HG03108 (cell line): ENCODE measurements at regions not wholly inside any gene's neighbourhood (a gene's known extent, or its start where the extent isn't known, plus 50 kb on each side); places are given as distances from the start of the nearest gene placed in this dataset.

ENCODE experiments used
- ATAC-seq: cut with Tn5 transposase; IDR thresholded peaks from one replicate; pipeline ENCODE4 v1.9.1; 2021; ENCODE audit warnings: moderate library complexity; ENCODE audit not compliant: unreplicated experiment

DNA sequence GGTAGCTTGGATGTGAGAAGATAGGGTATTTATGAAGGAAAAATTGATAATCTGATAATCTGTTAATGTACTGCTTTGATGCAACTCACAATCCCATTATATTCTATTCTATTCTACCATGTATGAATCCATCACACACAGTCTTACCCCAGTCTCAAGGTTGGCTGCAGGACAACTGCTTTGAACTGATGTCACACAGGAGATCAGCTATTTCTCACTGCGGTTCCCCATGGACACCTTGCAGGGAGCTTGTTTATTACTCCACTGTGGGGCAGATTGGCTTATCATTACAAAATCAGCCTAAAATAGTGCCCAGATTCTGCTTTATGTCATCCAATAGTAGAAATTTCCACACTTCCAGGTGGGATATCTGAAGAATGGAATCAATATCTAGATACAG, 61.0 kb upstream of the HS3ST5 start:
- no peak for ATAC-seq

- ATAC-seq: no peak
Observed at GRCh38 chr6:114398481-114398880, 55.7 kb upstream of the HS3ST5 start.
